Adrenal gland (tissue), 5 donors: ENCODE measurements at regions not wholly inside any gene's neighbourhood (a gene's known extent, or its start where the extent isn't known, plus 50 kb on each side); places are given as distances from the start of the nearest gene placed in this dataset.

Experiments
- CTCF ChIP-seq, 6 experiments: fragments of 450-650 bp in 4 of 6; fragments of 200-600 bp in 2 of 6; sonication (generic) in 1 of 6; IDR thresholded peaks; 1 replicate in 5 of 6; 2 replicates in 1 of 6; pipeline versions ENCODE4 v1.5.1 to v1.8.0; 2016 to 2021; ENCODE audit warnings: antibody characterized with exemption in 6 of 6, mild to moderate bottlenecking in 2 of 6, moderate library complexity in 1 of 6
- POLR2A ChIP-seq, 2 donors: fragments of 450-650 bp; IDR thresholded peaks; one replicate each; pipeline ENCODE4 v1.6.1; 2017; ENCODE audit warnings: antibody characterized with exemption in 2 of 2, mild to moderate bottlenecking in 2 of 2, moderate library complexity in 1 of 2
- donor health status: DM: no; HTN: no; CAD: no.

- TF ChIP-seq CTCF (IDR thresholded peaks at IDR 0.05) (no peak), POLR2A (IDR thresholded peaks at IDR 0.05) (no peak)
Observed at GRCh38 chr5:82754036-82754746, 323.0 kb downstream of the TMEM167A start.
